ENCODE measurements at regions not wholly inside any gene's neighbourhood (a gene's known extent, or its start where the extent isn't known, plus 50 kb on each side); places are given as distances from the start of the nearest gene placed in this dataset.

DNA sequence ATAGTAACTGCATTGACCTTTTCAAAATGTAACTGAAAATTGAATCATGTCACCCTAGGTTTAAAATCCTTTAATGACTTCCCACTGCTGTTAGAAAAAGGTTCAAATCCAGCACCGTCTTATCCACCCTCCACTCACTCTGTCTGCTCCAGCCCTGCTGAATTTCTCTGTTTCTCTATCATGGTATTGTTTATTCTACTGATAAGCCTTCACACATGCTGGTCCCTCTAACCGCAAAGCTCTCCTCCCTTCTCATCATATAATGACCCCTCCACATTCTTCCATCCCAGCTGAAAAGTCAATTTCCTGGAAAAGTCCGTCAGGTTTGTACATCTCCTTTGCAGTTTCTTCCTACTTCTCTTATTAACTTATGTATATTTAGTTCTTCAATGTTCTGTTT, 389.2 kb upstream of the F9 start:
- TF ChIP-seq, protein P1, sequence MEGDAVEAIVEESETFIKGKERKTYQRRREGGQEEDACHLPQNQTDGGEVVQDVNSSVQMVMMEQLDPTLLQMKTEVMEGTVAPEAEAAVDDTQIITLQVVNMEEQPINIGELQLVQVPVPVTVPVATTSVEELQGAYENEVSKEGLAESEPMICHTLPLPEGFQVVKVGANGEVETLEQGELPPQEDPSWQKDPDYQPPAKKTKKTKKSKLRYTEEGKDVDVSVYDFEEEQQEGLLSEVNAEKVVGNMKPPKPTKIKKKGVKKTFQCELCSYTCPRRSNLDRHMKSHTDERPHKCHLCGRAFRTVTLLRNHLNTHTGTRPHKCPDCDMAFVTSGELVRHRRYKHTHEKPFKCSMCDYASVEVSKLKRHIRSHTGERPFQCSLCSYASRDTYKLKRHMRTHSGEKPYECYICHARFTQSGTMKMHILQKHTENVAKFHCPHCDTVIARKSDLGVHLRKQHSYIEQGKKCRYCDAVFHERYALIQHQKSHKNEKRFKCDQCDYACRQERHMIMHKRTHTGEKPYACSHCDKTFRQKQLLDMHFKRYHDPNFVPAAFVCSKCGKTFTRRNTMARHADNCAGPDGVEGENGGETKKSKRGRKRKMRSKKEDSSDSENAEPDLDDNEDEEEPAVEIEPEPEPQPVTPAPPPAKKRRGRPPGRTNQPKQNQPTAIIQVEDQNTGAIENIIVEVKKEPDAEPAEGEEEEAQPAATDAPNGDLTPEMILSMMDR (IDR thresholded peaks at IDR 0.05): no peak
- TF ChIP-seq POLR2A (IDR thresholded peaks at IDR 0.05): no peak

Measured in Peyer's patch (tissue), 4 donors.